Stimulated activated CD8-positive, alpha-beta memory T cell treated with anti-CD3 and anti-CD28 coated beads, Interleukin-15, amount 100 ng/mL, for 4 hours (primary cell): ENCODE measurements at regions not wholly inside any gene's neighbourhood (a gene's known extent, or its start where the extent isn't known, plus 50 kb on each side); places are given as distances from the start of the nearest gene placed in this dataset.

Experiments
- DNase-seq, 2 donors: peaks; one replicate each; pipeline ENCODE4 v3.0.0-alpha.2; 2020; ENCODE audit warnings: low read depth in 2 of 2

- no peak for DNase-seq
Observed at GRCh38 chr3:104825116-104825515, 541.6 kb upstream of the ALCAM start.

DNA sequence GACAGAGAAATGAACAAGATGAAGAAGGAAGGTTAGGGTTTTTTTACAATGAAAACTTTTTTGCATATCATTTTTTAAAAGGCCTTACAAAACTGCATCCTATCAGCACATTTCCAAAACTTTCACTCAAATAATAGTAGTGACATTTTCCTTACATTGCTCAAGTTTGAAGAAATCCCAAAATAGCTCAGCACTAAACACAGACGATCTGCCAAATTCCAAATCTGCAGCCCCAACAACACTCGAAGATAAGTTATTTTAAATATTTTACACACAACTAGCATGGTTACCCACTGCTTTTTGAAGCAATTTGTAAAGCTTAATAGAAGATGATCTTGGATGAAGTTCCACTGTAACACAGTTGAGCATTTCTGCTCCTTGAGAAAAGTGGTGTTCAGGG is 535.6 kb upstream of the ALCAM start:
- DNase-seq: no peak

DNA sequence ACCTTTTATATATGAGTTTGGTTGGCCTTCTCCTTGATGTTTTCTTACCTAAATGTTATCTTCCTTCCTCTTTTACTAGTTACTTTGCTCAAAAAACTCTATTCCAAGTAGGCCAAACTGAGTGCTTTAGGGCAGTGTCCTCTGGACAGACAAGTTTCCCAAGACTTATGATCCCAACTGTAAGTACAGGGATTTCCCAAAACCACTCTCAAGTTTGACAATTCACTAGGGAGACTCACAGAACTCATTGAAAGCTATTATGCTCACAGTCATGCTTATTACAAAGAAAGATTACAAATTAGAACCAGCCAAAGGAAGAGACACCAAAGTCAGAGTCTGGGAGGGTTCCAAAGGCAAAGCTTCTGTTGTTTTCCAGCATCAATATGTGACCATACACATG is 534.2 kb upstream of the ALCAM start:
- DNase-seq: no peak

- no peak for DNase-seq
Observed at GRCh38 chr3:104835376-104835775, 531.3 kb upstream of the ALCAM start.

- DNase-seq: no peak
Observed at GRCh38 chr3:104846270-104846669, 520.4 kb upstream of the ALCAM start.

- no peak for DNase-seq
Observed at GRCh38 chr3:104849070-104849469, 517.6 kb upstream of the ALCAM start.

GRCh38 chr3:104854468-104854867 is 512.2 kb upstream of the ALCAM start:
- DNase-seq: no peak

DNA sequence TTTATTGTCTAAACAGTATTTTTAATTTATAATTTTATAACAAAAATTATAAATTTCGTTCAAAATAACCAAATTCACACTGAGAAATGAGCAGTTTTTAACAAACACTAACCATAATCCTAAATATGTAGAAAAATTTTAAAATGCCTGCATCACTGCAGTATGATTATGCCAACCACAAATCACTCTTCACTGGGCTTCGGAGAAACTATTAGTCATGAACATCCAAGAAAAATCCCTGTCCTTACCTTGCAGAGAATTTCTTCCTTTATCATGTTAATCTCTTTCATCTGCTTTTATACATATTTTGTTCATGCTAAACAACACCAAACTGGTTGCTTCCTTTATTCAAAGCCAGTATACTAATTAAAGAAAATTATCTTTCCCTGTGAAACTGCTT is 511.0 kb upstream of the ALCAM start:
- no peak for DNase-seq

DNA sequence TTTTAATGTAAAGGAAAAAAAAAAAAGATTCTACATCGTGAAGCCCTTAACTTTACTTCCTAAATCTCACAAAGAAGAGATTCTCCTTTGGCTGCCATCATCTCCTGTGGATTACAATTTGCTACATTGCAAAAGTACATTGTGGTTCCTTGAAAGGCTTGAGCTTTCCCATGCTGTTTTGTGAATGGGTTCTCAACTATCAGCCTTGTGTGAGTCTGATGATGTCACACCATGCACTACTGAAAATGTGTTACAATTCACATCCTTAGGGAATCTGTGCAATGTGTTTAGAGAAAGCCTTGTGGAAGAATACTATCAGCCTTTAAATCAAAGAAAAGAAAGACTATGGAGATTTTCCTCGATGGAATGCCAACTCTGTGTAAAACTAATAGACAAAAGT is 510.0 kb upstream of the ALCAM start:
- no peak for DNase-seq

DNA sequence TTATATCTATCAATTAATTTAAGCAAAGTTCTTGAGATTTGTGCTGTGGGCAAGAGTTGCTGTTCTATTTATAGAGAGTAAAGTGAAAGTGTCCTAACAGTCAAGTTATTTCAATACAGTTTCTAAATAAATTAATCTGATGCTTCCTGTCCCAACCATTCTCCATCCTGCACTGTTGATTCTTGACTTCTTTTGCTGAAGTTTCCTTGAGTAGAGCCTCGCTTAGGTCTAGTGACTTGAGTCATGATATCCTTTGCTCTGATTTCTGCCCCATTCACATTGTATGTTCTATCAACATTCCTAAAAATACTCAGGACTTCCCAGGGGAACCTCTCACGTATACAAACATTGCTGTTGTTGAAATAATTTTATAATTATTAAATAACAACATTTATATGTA is 498.4 kb upstream of the ALCAM start:
- DNase-seq: no peak

GRCh38 chr3:104870276-104870675 is 496.4 kb upstream of the ALCAM start:
- no peak for DNase-seq

DNA sequence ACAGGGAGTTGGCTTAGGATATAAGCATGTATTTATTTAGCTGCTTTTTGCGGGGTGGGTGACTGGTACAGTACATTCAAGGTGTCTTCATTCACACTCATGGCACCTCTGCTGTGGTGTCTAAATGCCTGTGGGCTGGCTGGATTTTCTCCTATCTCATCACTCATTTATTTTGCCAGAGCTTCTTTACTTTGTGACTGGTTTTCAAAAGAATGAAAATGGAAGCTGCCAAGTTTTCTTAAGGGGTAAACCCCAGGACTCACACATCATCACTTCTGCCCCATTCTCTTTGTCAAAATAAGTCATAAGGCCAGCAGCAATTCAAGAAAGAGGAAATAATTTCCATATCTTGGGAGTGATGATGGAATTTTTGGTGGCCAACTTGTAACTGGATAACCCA is 493.4 kb upstream of the ALCAM start:
- DNase-seq: no peak

DNA sequence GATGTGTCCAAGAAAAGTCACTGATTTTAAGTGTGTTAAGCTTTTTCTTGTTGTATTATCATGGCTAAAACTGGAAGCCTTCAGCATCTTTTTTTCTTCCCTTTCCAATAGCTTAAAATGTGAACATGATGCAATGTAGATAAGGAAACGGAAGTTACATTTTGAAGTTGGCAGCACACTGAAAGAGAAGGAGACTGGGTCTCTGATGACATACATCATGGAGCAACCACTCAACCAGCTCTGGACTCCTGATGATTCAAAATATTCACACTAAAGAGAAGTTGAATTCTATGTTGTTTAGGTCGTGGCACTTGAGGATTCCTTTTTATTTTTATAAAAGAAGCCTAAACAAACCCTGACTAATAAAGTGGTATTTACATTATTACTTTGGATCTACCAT is 488.3 kb upstream of the ALCAM start:
- DNase-seq: no peak

GRCh38 chr3:104879919-104880318 is 486.8 kb upstream of the ALCAM start:
- DNase-seq: no peak

DNA sequence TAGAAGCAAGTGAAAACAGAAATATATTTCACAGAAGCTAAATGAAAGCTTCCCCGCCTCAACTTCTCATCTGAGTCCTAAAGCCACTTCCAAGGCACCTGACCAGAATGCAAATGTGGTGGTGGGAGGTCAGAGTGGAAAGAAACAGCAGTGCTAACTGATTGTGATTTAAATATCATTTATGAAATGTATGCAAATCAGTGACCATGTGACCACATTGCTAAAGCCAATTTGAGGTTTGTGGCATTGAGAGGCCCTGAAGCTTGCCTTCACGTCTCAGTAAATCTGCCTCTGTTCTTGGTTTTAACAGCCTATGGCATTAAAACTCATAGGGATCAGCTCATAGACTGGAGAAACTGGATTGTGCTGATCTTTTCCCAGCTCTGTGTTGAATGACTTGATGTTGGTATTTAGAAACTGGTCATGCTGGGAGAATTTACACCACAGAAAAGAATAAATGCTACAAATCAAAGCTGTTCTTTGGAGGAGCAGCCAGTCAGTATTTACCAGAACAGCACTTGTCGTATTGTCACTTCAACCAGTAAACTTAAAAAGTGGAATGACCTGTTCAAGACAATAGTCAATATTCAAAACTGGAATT is 481.4 kb upstream of the ALCAM start:
- DNase-seq: no peak

DNA sequence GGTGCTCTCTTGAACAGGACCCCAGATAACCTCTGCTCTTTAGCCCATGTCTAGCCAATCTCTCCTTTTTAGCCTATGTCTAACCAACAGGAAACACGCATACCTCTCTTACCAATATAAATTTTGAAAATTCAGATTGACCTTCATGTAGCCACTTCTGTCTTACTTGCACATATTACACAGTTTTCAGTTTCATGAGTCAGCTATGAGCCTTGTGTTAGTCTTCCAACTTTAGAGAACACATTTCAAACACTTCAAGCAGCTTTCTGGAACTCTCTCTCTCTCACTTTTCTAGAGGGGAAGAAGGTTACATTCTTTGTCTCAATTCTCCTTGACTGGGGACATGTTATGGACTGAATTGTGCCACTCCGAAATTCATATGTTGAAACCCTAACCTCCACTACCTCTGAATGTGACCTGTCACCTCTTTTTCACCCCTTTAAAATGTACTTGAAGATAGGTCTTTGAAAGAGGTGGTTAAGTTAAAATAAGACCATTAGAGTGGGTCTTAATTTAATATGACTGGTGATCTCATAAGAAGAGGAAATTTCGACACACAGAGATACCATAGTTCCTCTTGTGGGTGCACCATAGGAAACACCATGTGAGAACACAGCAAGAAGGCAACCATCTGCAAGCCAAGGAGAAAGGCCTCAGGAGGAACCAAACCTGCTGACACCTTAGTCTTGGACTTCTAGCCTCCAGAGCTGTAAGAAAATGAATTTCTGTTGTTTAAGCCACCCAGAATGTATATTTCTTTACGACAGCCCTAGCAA is 480.3 kb upstream of the ALCAM start:
- no peak for DNase-seq

DNA sequence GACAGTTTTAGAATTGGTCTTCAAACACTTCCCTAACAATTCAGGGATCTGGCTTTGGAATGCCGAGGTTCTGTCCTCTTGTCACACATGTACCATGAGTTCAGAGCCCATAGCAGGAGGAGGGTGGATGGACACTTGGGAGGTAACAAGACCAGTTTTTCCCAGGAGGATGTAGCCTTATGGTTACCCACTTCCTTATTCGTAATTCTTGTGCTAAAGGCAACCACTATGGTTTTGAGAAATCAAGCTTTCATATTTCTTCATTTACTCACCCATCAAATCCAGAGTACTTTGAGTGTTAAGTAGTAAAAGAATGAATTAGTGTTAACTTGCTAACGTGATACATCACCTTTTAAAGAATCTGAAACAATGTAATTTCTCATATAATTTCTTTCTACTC is 479.6 kb upstream of the ALCAM start:
- no peak for DNase-seq

DNA sequence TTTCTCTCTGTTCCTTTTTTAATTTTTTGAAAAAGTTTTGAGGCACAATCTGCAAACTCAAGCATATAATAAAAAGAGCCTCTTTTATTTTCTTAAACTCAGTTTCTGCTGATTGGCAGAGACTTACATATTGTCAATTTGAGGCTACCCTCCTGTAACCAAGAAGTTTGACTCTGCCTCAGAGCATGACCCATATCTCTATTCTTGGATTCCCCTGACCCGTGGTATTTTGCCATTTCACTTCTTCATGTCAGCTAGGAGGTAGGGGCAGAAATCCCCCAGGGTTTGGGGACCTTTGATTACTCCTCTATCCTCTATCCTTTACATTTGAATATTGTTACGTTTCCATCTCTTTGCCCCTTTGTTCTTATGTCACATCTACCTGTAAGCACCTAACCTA is 479.1 kb upstream of the ALCAM start:
- no peak for DNase-seq

GRCh38 chr3:104892044-104892443 is 474.7 kb upstream of the ALCAM start:
- no peak for DNase-seq

DNA sequence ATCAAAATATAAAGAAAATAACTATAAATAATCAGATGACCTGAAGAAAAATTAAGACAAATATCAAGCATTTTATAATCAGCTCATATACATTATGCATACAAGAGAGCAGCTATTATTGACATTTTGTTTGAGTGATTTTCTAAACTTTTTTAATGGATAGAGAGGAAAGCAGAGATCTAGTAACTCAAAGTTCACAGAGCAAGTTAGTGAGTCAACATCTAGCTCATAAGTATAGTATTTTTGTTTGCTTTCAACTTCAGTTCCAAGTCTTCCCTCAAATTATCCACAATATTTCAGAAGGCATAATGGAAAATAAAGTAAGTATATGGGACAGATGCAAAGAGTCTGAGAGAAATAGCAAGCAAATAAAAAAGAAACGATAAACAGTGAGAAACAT is 470.1 kb upstream of the ALCAM start:
- DNase-seq: no peak

- DNase-seq: no peak
Observed at GRCh38 chr3:104901396-104901795, 465.3 kb upstream of the ALCAM start.

GRCh38 chr3:104903064-104903463 is 463.6 kb upstream of the ALCAM start:
- DNase-seq: no peak

DNA sequence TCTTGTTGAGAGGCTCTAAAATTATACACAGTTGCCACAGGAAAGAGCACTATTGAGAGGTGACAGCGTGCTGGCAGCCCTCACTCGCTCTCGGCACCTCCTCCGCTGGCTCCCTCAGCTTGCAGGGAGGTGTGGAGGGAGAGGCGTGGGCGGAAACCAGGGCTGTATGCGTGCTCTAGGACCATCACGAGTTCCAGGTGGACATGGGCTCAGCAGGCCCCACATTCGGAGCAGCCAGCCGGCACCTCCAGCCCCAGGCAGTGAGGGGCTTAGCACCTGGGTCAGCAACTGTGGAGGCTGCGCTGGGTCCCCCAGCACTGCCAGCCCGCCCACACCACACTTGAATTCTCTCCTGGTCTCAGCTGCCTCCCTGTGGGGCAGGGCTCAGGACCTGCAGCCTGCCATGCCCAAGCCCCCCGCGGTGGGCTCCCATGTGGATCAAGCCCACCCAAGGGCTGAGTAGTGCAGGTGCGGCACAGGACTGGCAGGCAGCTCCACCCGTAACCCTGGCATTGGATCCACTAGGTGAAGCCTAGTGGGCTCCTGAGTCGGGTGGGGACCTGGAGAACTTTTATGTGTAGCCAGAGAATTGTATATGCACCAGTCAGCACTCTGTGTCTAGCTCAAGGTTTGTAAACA is 460.6 kb upstream of the ALCAM start:
- DNase-seq: no peak
